Hematopoietic multipotent progenitor cell treated with erythropoietin and hydrocortisone succinate and interleukin-3 and kit ligand, for 15 days (in vitro differentiated cells): ENCODE measurements at regions not wholly inside any gene's neighbourhood (a gene's known extent, or its start where the extent isn't known, plus 50 kb on each side); places are given as distances from the start of the nearest gene placed in this dataset.
"Not testable (repeated sequence)": the region's sequence is repeated elsewhere in the genome, so short reads cannot be mapped to it uniquely, and the experiment has no call there.

Source experiments
- DNase-seq: peaks from one replicate; pipeline ENCODE4 v3.0.0-alpha.2; 2015; ENCODE audit warnings: low spot score

- peak; percentile 84 for DNase-seq
These were observed 67.9 kb upstream of the USP15 start for GRCh38 chr12:62192180-62192902.

DNA sequence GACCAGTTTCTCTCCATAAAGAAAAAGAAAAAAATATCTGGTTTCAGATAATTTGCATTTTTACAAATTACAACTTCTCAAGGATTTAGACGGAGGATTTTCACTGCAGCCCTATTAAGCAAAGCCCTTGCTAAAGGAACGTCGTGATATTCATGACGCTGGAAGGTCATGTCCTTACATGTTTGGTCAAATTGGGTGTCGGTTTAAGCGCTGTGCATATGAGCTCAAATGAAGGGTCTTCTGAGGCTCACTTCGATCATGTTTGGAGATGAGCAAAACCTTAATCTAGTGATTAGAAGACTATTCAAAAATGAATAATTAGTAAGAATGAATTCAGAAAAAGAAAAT lies 67.3 kb upstream of the USP15 start:
- DNase-seq, result no peak

GRCh38 chr12:62194031-62194430 lies 66.2 kb upstream of the USP15 start:
- no peak for DNase-seq

DNA sequence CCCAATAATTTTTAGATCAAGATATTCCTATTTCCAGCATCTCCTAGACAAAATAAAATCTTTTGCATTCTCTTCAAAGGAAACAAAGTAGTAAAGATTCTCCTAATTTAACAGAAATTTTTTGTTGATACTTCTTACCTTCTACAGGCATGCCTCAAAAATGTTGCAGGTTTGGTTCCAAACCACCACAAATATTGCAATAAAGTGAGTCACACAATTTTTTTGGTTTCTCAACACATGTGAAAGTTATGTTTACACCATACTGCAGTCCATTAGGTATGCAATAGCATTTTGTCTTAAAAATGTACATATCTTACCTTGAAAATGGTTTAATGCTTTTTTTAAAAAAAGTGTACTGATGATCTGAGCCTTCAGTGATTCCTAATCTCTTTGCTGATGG lies 65.6 kb upstream of the USP15 start:
- DNase-seq, result no peak

DNA sequence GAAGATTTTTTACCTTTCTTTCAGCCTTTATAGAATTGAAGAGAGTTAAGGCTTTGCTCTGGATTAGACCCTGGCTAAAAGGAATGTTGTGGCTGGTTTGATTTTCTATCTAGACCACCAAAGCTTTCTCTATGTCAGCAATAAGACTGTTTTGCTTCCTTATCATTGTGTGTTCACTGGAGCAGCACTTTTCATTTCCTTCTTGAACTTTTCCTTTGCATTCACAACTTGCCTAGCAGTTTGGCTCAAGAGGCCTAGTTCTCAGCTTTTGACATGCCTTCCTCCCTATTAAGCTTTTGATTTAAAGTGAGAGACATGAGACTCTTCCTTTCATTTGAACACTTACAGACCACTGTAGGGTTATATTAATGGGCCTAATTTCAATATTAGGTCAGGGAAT lies 64.1 kb upstream of the USP15 start:
- DNase-seq, result no peak

- not testable (repeated sequence) for DNase-seq
These were observed 57.3 kb upstream of the USP15 start for GRCh38 chr12:62202861-62203260.

DNA sequence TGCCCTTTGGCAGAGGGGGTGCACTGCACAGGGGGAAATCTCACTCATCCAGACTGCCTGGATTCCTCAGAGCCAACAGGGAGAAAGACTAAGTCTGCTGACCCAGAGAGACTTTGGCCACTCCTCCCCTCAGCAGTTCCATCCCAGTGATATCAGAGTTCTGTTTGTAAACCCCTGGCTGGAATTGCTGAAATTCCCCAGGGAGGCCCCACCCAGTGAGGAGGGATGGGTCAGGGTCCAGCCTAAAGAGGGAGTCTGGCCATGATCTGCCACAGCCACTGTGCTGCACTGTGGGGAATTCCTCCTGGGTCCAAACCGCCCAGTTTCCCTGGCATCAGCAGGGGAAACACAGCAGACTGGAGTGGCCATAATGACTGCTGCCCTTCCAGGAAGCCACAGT lies 54.9 kb upstream of the USP15 start:
- DNase-seq, result no peak

DNA sequence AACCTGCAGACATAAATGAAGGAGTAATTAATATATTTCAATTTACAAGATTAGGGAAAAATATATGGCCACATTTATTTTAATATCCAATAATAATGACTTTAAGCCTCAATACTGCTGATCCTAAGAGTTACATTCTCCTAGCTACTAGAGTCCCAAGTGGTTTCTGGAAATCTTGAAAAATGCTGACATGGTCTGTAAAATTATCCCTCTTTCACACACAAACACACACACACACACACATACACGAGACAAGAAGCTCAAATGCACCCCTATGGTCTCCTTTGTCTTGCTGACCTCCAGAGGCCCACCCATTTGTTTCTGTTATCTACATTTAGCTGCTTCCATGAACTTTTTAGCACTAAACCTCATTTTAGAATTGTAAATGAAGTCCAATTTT lies 53.0 kb upstream of the USP15 start:
- DNase-seq, result no peak
